IMR-90 (cell line): ENCODE measurements at regions not wholly inside any gene's neighbourhood (a gene's known extent, or its start where the extent isn't known, plus 50 kb on each side); places are given as distances from the start of the nearest gene placed in this dataset.

Experiments
- ATAC-seq: fragments of 200-7000 bp; cut with Tn5 transposase; 2 replicates; pipeline ENCODE4 v1.9.1; 2020; ENCODE audit warnings: low read depth, mild to moderate bottlenecking, moderate library complexity
- BruUV-seq: library from RNA; stranded (reverse); fragments of 400-500 nt; replicated peaks from 2 replicates; lab custom pipeline; 2021; lab: Mats Ljungman, UMichigan
- CTCF ChIA-PET: fragments of 300-600 bp; formaldehyde crosslinking; extraction: SDS; loops from one replicate; lab custom pipeline; 2021; ENCODE audit warnings: antibody characterized with exemption; lab: Yijun Ruan, JAX
- POLR2A ChIA-PET: fragments of 300-600 bp; sonication (Branson Sonifier 250); formaldehyde crosslinking; loops from one replicate; lab custom pipeline; 2022; ENCODE audit warnings: antibody characterized with exemption; ENCODE audit not compliant: unreplicated experiment; lab: Charles Lee
- DNase-seq: peaks from one replicate; pipeline ENCODE4 v3.0.0; 2013
- H2AFZ ChIP-seq: replicated peaks from 2 replicates; pipeline ENCODE3; 2013; ENCODE audit warnings: low read length, mild to moderate bottlenecking; ENCODE audit not compliant: poor library complexity
- H2AK5ac ChIP-seq: 2 replicates; pipeline ENCODE4 v1.6.1; 2013; ENCODE audit warnings: low read depth, low read length, inconsistent platforms
- H2AK9ac ChIP-seq: replicated peaks from 2 replicates; pipeline ENCODE3; 2013; ENCODE audit warnings: mild to moderate bottlenecking, low read depth, low read length, moderate library complexity; ENCODE audit not compliant: poor library complexity
- H2BK120ac ChIP-seq: 2 replicates; pipeline ENCODE4 v1.6.1; 2013; ENCODE audit warnings: low read depth, low read length, inconsistent platforms
- H2BK15ac ChIP-seq: 3 replicates; pipeline ENCODE4 v1.6.1; 2013; ENCODE audit warnings: low read depth, low read length, inconsistent platforms
- H2BK20ac ChIP-seq: 2 replicates; pipeline ENCODE4 v1.6.1; 2013; ENCODE audit warnings: low read depth, mild to moderate bottlenecking, inconsistent platforms, low read length, moderate library complexity
- H2BK5ac ChIP-seq: 2 replicates; pipeline ENCODE4 v1.6.1; 2013; ENCODE audit warnings: mild to moderate bottlenecking, low read depth, low read length, inconsistent platforms; ENCODE audit not compliant: poor library complexity, severe bottlenecking
- H3K14ac ChIP-seq: replicated peaks from 2 replicates; pipeline ENCODE4 v1.6.1; 2013; ENCODE audit warnings: low read depth, low read length, inconsistent platforms
- H3K18ac ChIP-seq: 2 replicates; pipeline ENCODE4 v1.6.1; 2013; ENCODE audit warnings: low read depth, low read length, control low read depth
- H3K23ac ChIP-seq: 2 replicates; pipeline ENCODE4 v1.6.1; 2013; ENCODE audit warnings: low read depth, low read length, inconsistent platforms
- H3K27ac ChIP-seq: 2 replicates; pipeline ENCODE4 v1.5.1; 2013; ENCODE audit warnings: mild to moderate bottlenecking, control low read depth, low read length; ENCODE audit not compliant: insufficient read depth
- H3K27me3 ChIP-seq: 2 replicates; pipeline ENCODE4 v1.6.1; 2013; ENCODE audit warnings: low read length; ENCODE audit not compliant: control insufficient read depth, insufficient read depth
- H3K36me3 ChIP-seq: 2 replicates; pipeline ENCODE4 v1.6.1; 2013; ENCODE audit warnings: low read length, mixed read lengths; ENCODE audit not compliant: control insufficient read depth, insufficient read depth
- H3K4ac ChIP-seq: 2 replicates; pipeline ENCODE4 v1.6.1; 2013; ENCODE audit warnings: low read depth, low read length, inconsistent platforms
- H3K4me1 ChIP-seq: 2 replicates; pipeline ENCODE4 v1.6.1; 2013; ENCODE audit warnings: low read length, mixed read lengths; ENCODE audit not compliant: control insufficient read depth, insufficient read depth
- H3K4me2 ChIP-seq: 2 replicates; pipeline ENCODE4 v1.6.1; 2013; ENCODE audit warnings: low read depth, mild to moderate bottlenecking, control low read depth, low read length, moderate library complexity
- H3K4me3 ChIP-seq: 2 replicates; pipeline ENCODE4 v1.5.1; 2013; ENCODE audit warnings: low read depth, mild to moderate bottlenecking, control low read depth, low read length, moderate library complexity; ENCODE audit not compliant: insufficient read depth
- H3K56ac ChIP-seq: 2 replicates; pipeline ENCODE4 v1.6.1; 2013; ENCODE audit warnings: low read length, inconsistent platforms; ENCODE audit not compliant: insufficient read depth; ENCODE audit errors: extremely low read depth
- H3K79me1 ChIP-seq, 2 experiments: 2 replicates each; pipeline ENCODE4 v1.6.1; 2013; ENCODE audit warnings: low read length in 2 of 2, inconsistent platforms in 1 of 2, low read depth in 1 of 2
- H3K9ac ChIP-seq: 2 replicates; pipeline ENCODE4 v1.6.1; 2013; ENCODE audit warnings: low read depth, low read length, control low read depth
- H3K9me1 ChIP-seq: 2 replicates; pipeline ENCODE4 v1.6.1; 2013; ENCODE audit warnings: low read length, inconsistent platforms; ENCODE audit not compliant: insufficient read depth
- H3K9me3 ChIP-seq: 2 replicates; pipeline ENCODE4 v1.6.1; 2013; ENCODE audit warnings: low read length; ENCODE audit not compliant: control insufficient read depth, insufficient read depth
- H4K20me1 ChIP-seq: 2 replicates; pipeline ENCODE4 v1.6.1; 2013; ENCODE audit warnings: low read length, inconsistent platforms; ENCODE audit not compliant: insufficient read depth
- H4K5ac ChIP-seq: 2 replicates; pipeline ENCODE4 v1.6.1; 2013; ENCODE audit warnings: mild to moderate bottlenecking, low read depth, low read length, control low read depth
- H4K8ac ChIP-seq, 2 experiments: 2 replicates each; pipeline ENCODE4 v1.6.1; 2013; ENCODE audit warnings: low read depth in 2 of 2, low read length in 2 of 2, control low read depth in 1 of 2, inconsistent platforms in 1 of 2
- H4K91ac ChIP-seq: 2 replicates; pipeline ENCODE4 v1.6.1; 2013; ENCODE audit warnings: low read depth, low read length, inconsistent platforms; ENCODE audit not compliant: insufficient read depth
- BHLHE40 ChIP-seq: fragments of 150-350 bp; IDR thresholded peaks from 2 replicates; pipeline ENCODE4 v1.6.1; 2016; ENCODE audit warnings: mild to moderate bottlenecking, low read depth, low read length
- CEBPB ChIP-seq: IDR thresholded peaks from 2 replicates; pipeline ENCODE4 v1.6.1; 2012; ENCODE audit warnings: low read depth, low read length, improper control_type of control experiment
- CHD1 ChIP-seq: IDR thresholded peaks from 2 replicates; pipeline ENCODE4 v1.6.1; 2012; ENCODE audit warnings: low read depth, low read length, improper control_type of control experiment
- CTCF ChIP-seq: conservative IDR thresholded peaks from 2 replicates; pipeline ENCODE4 v1.5.1; 2012; ENCODE audit warnings: mild to moderate bottlenecking, low read depth, low read length, improper control_type of control experiment
- ELK1 ChIP-seq: fragments of 150-350 bp; IDR thresholded peaks from 2 replicates; pipeline ENCODE4 v1.6.1; 2016; ENCODE audit warnings: low read depth, mild to moderate bottlenecking, low read length, moderate library complexity, borderline replicate concordance
- FOS ChIP-seq: fragments of 150-350 bp; IDR thresholded peaks from 2 replicates; pipeline ENCODE4 v1.6.1; 2016; ENCODE audit warnings: low read depth, low read length
- MAZ ChIP-seq: IDR thresholded peaks from 2 replicates; pipeline ENCODE4 v1.6.1; 2012; ENCODE audit warnings: low read depth, mild to moderate bottlenecking, low read length, improper control_type of control experiment, moderate library complexity, borderline replicate concordance
- MXI1 ChIP-seq: IDR thresholded peaks from 2 replicates; pipeline ENCODE4 v1.6.1; 2012; ENCODE audit warnings: low read depth, mild to moderate bottlenecking, low read length, moderate library complexity, borderline replicate concordance
- NFE2L2 ChIP-seq: fragments of 150-350 bp; IDR thresholded peaks from 2 replicates; pipeline ENCODE4 v1.6.1; 2016; ENCODE audit warnings: low read depth, mild to moderate bottlenecking, low read length
- POLR2A ChIP-seq: IDR thresholded peaks from 2 replicates; pipeline ENCODE4 v1.6.1; 2012; ENCODE audit warnings: mild to moderate bottlenecking, low read depth, low read length
- RAD21 ChIP-seq: IDR thresholded peaks from 2 replicates; pipeline ENCODE4 v1.6.1; 2012; ENCODE audit warnings: low read length, improper control_type of control experiment
- RCOR1 ChIP-seq: IDR thresholded peaks from 2 replicates; pipeline ENCODE4 v1.6.1; 2012; ENCODE audit warnings: mild to moderate bottlenecking, low read length, improper control_type of control experiment; ENCODE audit not compliant: insufficient replicate concordance
- RFX5 ChIP-seq: IDR thresholded peaks from 2 replicates; pipeline ENCODE4 v1.8.0; 2012; ENCODE audit warnings: low read depth, mild to moderate bottlenecking, low read length, moderate library complexity
- SMC3 ChIP-seq: fragments of 150-350 bp; IDR thresholded peaks from 2 replicates; pipeline ENCODE4 v1.6.1; 2016; ENCODE audit warnings: low read depth, mild to moderate bottlenecking, antibody characterized with exemption, low read length, moderate library complexity
- WGBS, 2 experiments: methylation state at CpG; one replicate each; pipeline versions ENCODE4 v1.1.5 to v1.1.7; 2013; ENCODE audit warnings: missing lambda C conversion rate in 2 of 2; ENCODE audit not compliant: insufficient read length in 1 of 2; ENCODE audit errors: extremely low coverage in 2 of 2; 5-methylcytosine and 5-hydroxymethylcytosine counted together
- dilution Hi-C: fragments of 300-500 bp; cut with HindIII; formaldehyde crosslinking; loops from one replicate; pipeline ENCODE4 v1.14.3; 2018; ENCODE audit warnings: low sequenced_read_pairs; ENCODE audit not compliant: unreplicated experiment
- in situ Hi-C: fragments of 300-500 bp; cut with MboI; formaldehyde crosslinking; loops from 3 replicates; pipeline ENCODE4 v1.14.3; 2019; ENCODE audit warnings: low sequenced_read_pairs, inconsistent platforms, mixed read lengths
- intact Hi-C: fragments of 100-400 bp; cut with micrococcal nuclease; formaldehyde crosslinking; loops from 2 replicates; pipeline ENCODE4 v1.10.0; 2022
- TF ChIP-seq, protein P1 (sequence below): fragments of 150-350 bp; IDR thresholded peaks from 2 replicates; pipeline ENCODE4 v1.6.1; 2017; ENCODE audit warnings: mild to moderate bottlenecking, antibody characterized with exemption, low read length, low read depth

GRCh38 chr2:129709001-129709955 is 270.2 kb upstream of the RAB6C start:
- ChIA-PET CTCF (no interaction called here), POLR2A (no interaction called here)
- ATAC-seq (no peak), DNase-seq (no peak)
- no TSS peak for BruUV-seq
- no peak overlapping the region for H3K23ac ChIP-seq
- intact Hi-C loops (no loop called here), dilution Hi-C loops (no loop called here), in situ Hi-C loops (no loop called here)
- no peak overlapping the region for H3K4me2 ChIP-seq
- H3K36me3 ChIP-seq: no peaks in the 10 kb centered on the region
- no peak overlapping the region for H2BK15ac ChIP-seq
- H4K8ac ChIP-seq: no peak overlapping the region
- no peak overlapping the region for H2AK5ac ChIP-seq
- no peak overlapping the region for H3K4me3 ChIP-seq
- no peak overlapping the region for H2AK9ac ChIP-seq
- H3K9ac ChIP-seq: no peak overlapping the region
- no peaks in the 10 kb centered on the region for H3K27me3 ChIP-seq
- H4K91ac ChIP-seq: no peak overlapping the region
- no peak overlapping the region for H2BK120ac ChIP-seq
- H2BK5ac ChIP-seq: no peak overlapping the region
- H3K27ac ChIP-seq: no peak overlapping the region
- WGBS, 2 experiments: 0% methylated on average over 1 of the region's 13 CpGs; no CpG with 5 or more reads in 1 of the 2 experiments
- H2BK20ac ChIP-seq: no peak overlapping the region
- peaks cover 16% of the 10 kb centered on the region for H3K9me3 ChIP-seq
- H3K56ac ChIP-seq: no peak overlapping the region
- H2AFZ ChIP-seq: no peak overlapping the region
- H3K4me1 ChIP-seq: no peaks in the 10 kb centered on the region
- H3K14ac ChIP-seq: no peak overlapping the region
- no peak overlapping the region for H3K18ac ChIP-seq
- no peaks in the 10 kb centered on the region for H3K79me1 ChIP-seq
- H4K5ac ChIP-seq: no peak overlapping the region
- no peak overlapping the region for H3K4ac ChIP-seq
- H3K9me1 ChIP-seq: no peaks in the 10 kb centered on the region
- H4K20me1 ChIP-seq: no peaks in the 10 kb centered on the region
- TF ChIP-seq POLR2A (no peak), FOS (no peak), MAZ (no peak), CEBPB (no peak), SMC3 (no peak), CHD1 (no peak), CTCF (no peak), RFX5 (no peak), ELK1 (no peak), BHLHE40 (no peak), RCOR1 (no peak), NFE2L2 (no peak), RAD21 (no peak), MXI1 (no peak)
- TF ChIP-seq, protein P1, sequence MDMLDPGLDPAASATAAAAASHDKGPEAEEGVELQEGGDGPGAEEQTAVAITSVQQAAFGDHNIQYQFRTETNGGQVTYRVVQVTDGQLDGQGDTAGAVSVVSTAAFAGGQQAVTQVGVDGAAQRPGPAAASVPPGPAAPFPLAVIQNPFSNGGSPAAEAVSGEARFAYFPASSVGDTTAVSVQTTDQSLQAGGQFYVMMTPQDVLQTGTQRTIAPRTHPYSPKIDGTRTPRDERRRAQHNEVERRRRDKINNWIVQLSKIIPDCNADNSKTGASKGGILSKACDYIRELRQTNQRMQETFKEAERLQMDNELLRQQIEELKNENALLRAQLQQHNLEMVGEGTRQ: no peak
